Peyer's patch (tissue), 4 donors: ENCODE measurements at regions not wholly inside any gene's neighbourhood (a gene's known extent, or its start where the extent isn't known, plus 50 kb on each side); places are given as distances from the start of the nearest gene placed in this dataset.

ENCODE experiments used
- DNase-seq, 3 donors: peaks; one replicate each; pipeline ENCODE4 v3.0.0-alpha.2; 2017 to 2019
- H3K27ac ChIP-seq, 4 donors: fragments of 200-600 bp; sonication (generic); one replicate each; pipeline ENCODE4 v1.5.1; 2016 to 2019
- H3K27me3 ChIP-seq, 2 donors: fragments of 200-600 bp; sonication (generic); one replicate each; pipeline ENCODE4 v1.5.1; 2019
- H3K36me3 ChIP-seq, 3 donors: fragments of 200-600 bp; sonication (generic); one replicate each; pipeline ENCODE4 v1.5.1; 2016 to 2019
- H3K4me1 ChIP-seq, 4 donors: fragments of 200-600 bp; sonication (generic); one replicate each; pipeline ENCODE4 v1.5.1; 2016 to 2019
- H3K4me3 ChIP-seq, 4 donors: fragments of 200-600 bp; sonication (generic); 1 replicate in 3 of 4; 2 replicates in 1 of 4; pipeline ENCODE4 v1.5.1; 2016 to 2019; ENCODE audit warnings: mild to moderate bottlenecking in 1 of 4
- H3K9me3 ChIP-seq, 4 donors: fragments of 200-600 bp; sonication (generic); one replicate each; pipeline ENCODE4 v1.5.1; 2016 to 2019; ENCODE audit warnings: mild to moderate bottlenecking in 1 of 4
- CTCF ChIP-seq, 6 experiments: fragments of 450-650 bp in 4 of 6; fragments of 200-600 bp in 2 of 6; sonication (generic) in 1 of 6; IDR thresholded peaks; one replicate each; pipeline ENCODE4 v1.5.1; 2017 to 2019; ENCODE audit warnings: antibody characterized with exemption in 6 of 6, mild to moderate bottlenecking in 3 of 6, moderate library complexity in 1 of 6
- POLR2A ChIP-seq, 2 donors: fragments of 450-650 bp; IDR thresholded peaks; one replicate each; pipeline ENCODE4 v1.5.1; 2017; ENCODE audit warnings: antibody characterized with exemption in 2 of 2, mild to moderate bottlenecking in 2 of 2, moderate library complexity in 2 of 2

DNA sequence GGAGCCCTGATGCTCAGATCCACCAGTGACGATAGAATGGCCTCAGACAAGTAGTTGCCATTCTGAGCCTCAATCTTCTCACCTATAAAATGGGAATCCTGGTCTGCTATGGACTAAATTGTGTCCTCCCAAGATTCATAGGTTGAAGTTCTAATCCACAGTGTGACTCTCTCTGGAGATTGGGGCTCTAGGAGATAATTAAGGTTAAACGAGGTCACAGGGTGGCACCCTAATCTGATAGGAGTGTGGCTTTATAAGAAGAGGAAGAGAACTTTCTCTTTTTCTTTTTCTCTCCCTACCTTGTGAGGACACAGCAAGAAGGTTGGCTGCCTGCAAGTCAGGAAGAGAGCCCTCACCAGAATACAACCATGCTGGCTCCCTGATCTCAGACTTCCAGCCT lies 214.1 kb downstream of the KATNAL1 start:
- no peaks in the 10 kb centered on the region for H3K27me3 ChIP-seq
- H3K9me3 ChIP-seq: no peaks in the 10 kb centered on the region
- no peaks in the 10 kb centered on the region for H3K4me1 ChIP-seq
- no peak overlapping the region for H3K27ac ChIP-seq
- no peak overlapping the region for H3K4me3 ChIP-seq
- TF ChIP-seq POLR2A (IDR thresholded peaks at IDR 0.05) (no peak), CTCF (IDR thresholded peaks at IDR 0.05) (no peak)
- H3K36me3 ChIP-seq: no peaks in the 10 kb centered on the region
- no peak for DNase-seq

GRCh38 chr13:30091691-30092090 lies 215.7 kb downstream of the KATNAL1 start:
- Histone ChIP-seq H3K27me3 (no peaks in the 10 kb centered on the region), H3K27ac (no peak overlapping the region), H3K4me3 (no peak overlapping the region), H3K9me3 (no peaks in the 10 kb centered on the region), H3K4me1 (no peaks in the 10 kb centered on the region), H3K36me3 (no peaks in the 10 kb centered on the region)
- TF ChIP-seq CTCF (IDR thresholded peaks at IDR 0.05) (no peak), POLR2A (IDR thresholded peaks at IDR 0.05) (no peak)
- DNase-seq: no peak

GRCh38 chr13:30091035-30091434 lies 216.3 kb downstream of the KATNAL1 start:
- Histone ChIP-seq H3K4me3 (no peak overlapping the region), H3K27ac (no peak overlapping the region), H3K27me3 (no peaks in the 10 kb centered on the region), H3K9me3 (no peaks in the 10 kb centered on the region), H3K4me1 (no peaks in the 10 kb centered on the region), H3K36me3 (no peaks in the 10 kb centered on the region)
- no peak for DNase-seq
- no peak for TF ChIP-seq CTCF (IDR thresholded peaks at IDR 0.05)
- TF ChIP-seq POLR2A (IDR thresholded peaks at IDR 0.05): no peak

- Histone ChIP-seq H3K9me3 (no peaks in the 10 kb centered on the region), H3K4me3 (no peak overlapping the region), H3K27ac (no peak overlapping the region), H3K4me1 (no peaks in the 10 kb centered on the region), H3K27me3 (no peaks in the 10 kb centered on the region), H3K36me3 (no peaks in the 10 kb centered on the region)
- no peak for DNase-seq
- no peak for TF ChIP-seq POLR2A (IDR thresholded peaks at IDR 0.05)
- no peak for TF ChIP-seq CTCF (IDR thresholded peaks at IDR 0.05)
Measured at GRCh38 chr13:30088312-30088855, 219.0 kb downstream of the KATNAL1 start.

DNA sequence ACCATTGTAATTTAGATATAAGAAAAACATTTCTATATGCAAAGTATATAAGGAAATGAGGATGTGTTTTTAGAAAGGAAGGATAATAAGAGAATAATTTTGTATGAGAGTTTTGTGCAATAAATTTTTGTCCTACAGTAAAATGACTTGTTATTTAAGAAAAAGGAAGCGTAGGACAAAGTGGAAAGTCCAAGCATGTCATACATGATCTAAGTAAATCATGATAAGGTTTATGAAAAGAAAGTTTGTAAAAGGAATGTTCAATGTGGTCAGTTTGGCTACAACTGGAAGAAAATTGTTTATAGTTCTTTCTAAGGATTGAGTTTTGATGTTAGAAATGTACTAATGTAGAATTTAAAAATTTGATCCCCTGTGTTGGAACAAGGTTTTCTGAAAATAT lies 222.3 kb downstream of the KATNAL1 start:
- Histone ChIP-seq H3K9me3 (no peaks in the 10 kb centered on the region), H3K36me3 (no peaks in the 10 kb centered on the region), H3K27me3 (no peaks in the 10 kb centered on the region), H3K27ac (no peak overlapping the region), H3K4me1 (no peaks in the 10 kb centered on the region), H3K4me3 (no peak overlapping the region)
- DNase-seq: no peak
- TF ChIP-seq CTCF (IDR thresholded peaks at IDR 0.05) (no peak), POLR2A (IDR thresholded peaks at IDR 0.05) (no peak)

GRCh38 chr13:30082391-30082790 lies 225.0 kb downstream of the KATNAL1 start:
- DNase-seq: no peak
- H3K27ac ChIP-seq: no peak overlapping the region
- no peak overlapping the region for H3K4me3 ChIP-seq
- TF ChIP-seq POLR2A (IDR thresholded peaks at IDR 0.05) (no peak), CTCF (IDR thresholded peaks at IDR 0.05) (no peak)
- H3K4me1 ChIP-seq: no peaks in the 10 kb centered on the region
- H3K9me3 ChIP-seq: no peaks in the 10 kb centered on the region
- H3K36me3 ChIP-seq: no peaks in the 10 kb centered on the region
- no peaks in the 10 kb centered on the region for H3K27me3 ChIP-seq
